ENCODE measurements at regions not wholly inside any gene's neighbourhood (a gene's known extent, or its start where the extent isn't known, plus 50 kb on each side); places are given as distances from the start of the nearest gene placed in this dataset.

- TF ChIP-seq, protein P1, sequence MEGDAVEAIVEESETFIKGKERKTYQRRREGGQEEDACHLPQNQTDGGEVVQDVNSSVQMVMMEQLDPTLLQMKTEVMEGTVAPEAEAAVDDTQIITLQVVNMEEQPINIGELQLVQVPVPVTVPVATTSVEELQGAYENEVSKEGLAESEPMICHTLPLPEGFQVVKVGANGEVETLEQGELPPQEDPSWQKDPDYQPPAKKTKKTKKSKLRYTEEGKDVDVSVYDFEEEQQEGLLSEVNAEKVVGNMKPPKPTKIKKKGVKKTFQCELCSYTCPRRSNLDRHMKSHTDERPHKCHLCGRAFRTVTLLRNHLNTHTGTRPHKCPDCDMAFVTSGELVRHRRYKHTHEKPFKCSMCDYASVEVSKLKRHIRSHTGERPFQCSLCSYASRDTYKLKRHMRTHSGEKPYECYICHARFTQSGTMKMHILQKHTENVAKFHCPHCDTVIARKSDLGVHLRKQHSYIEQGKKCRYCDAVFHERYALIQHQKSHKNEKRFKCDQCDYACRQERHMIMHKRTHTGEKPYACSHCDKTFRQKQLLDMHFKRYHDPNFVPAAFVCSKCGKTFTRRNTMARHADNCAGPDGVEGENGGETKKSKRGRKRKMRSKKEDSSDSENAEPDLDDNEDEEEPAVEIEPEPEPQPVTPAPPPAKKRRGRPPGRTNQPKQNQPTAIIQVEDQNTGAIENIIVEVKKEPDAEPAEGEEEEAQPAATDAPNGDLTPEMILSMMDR (IDR thresholded peaks at IDR 0.05), result no peak
- no peak for TF ChIP-seq POLR2A (IDR thresholded peaks at IDR 0.05)
These were observed 104.7 kb upstream of the PFN2 start for GRCh38 chr3:150075417-150075865.
